Mesenchymal stem cell (in vitro differentiated cells and primary cell): ENCODE measurements at regions not wholly inside any gene's neighbourhood (a gene's known extent, or its start where the extent isn't known, plus 50 kb on each side); places are given as distances from the start of the nearest gene placed in this dataset.

Experiments
- DNase-seq: peaks from one replicate; pipeline ENCODE4 v3.0.0-alpha.2; 2013
- H2AFZ ChIP-seq: one replicate; pipeline ENCODE4 v1.6.1; 2013; ENCODE audit warnings: low read depth, mild to moderate bottlenecking, control low read depth, inconsistent platforms, low read length, moderate library complexity
- H2AK5ac ChIP-seq: 2 replicates; pipeline ENCODE4 v1.6.1; 2013; ENCODE audit warnings: low read length, moderate library complexity, mild to moderate bottlenecking, inconsistent platforms; ENCODE audit not compliant: severe bottlenecking
- H2BK120ac ChIP-seq: one replicate; pipeline ENCODE4 v1.6.1; 2013; ENCODE audit warnings: low read depth, mild to moderate bottlenecking, inconsistent platforms, low read length, moderate library complexity
- H2BK12ac ChIP-seq, 2 experiments: one replicate each; pipeline ENCODE4 v1.6.1; 2013; ENCODE audit warnings: inconsistent platforms in 2 of 2, low read length in 2 of 2, mild to moderate bottlenecking in 2 of 2, moderate library complexity in 2 of 2, control low read depth in 1 of 2
- H2BK15ac ChIP-seq: one replicate; pipeline ENCODE4 v1.6.1; 2013; ENCODE audit warnings: mild to moderate bottlenecking, low read depth, inconsistent platforms; ENCODE audit not compliant: poor library complexity, severe bottlenecking
- H2BK5ac ChIP-seq: 2 replicates; pipeline ENCODE4 v1.6.1; 2013; ENCODE audit warnings: low read depth, mild to moderate bottlenecking, low read length, control low read depth, inconsistent platforms; ENCODE audit not compliant: poor library complexity, severe bottlenecking
- H3K14ac ChIP-seq, 2 experiments: one replicate each; pipeline ENCODE4 v1.6.1; 2013; ENCODE audit warnings: inconsistent platforms in 2 of 2, low read length in 2 of 2, control low read depth in 1 of 2, mild to moderate bottlenecking in 1 of 2, moderate library complexity in 1 of 2
- H3K18ac ChIP-seq, 2 experiments: one replicate each; pipeline ENCODE4 v1.6.1; 2013; ENCODE audit warnings: inconsistent platforms in 2 of 2, low read length in 2 of 2, control low read depth in 1 of 2, low read depth in 1 of 2, mild to moderate bottlenecking in 1 of 2
- H3K23ac ChIP-seq, 2 experiments: one replicate each; pipeline ENCODE4 v1.6.1; 2013; ENCODE audit warnings: inconsistent platforms in 2 of 2, low read length in 2 of 2, mild to moderate bottlenecking in 2 of 2, moderate library complexity in 2 of 2, control low read depth in 1 of 2
- H3K27ac ChIP-seq: 2 replicates; pipeline ENCODE4 v1.5.1; 2013; ENCODE audit warnings: mild to moderate bottlenecking, moderate library complexity, low read length, control low read depth, inconsistent platforms; ENCODE audit not compliant: poor library complexity, severe bottlenecking
- H3K27me3 ChIP-seq, 2 experiments: 2 replicates each; pipeline versions ENCODE4 v1.6.1 to v1.7.0; 2013; ENCODE audit warnings: low read length in 2 of 2, mild to moderate bottlenecking in 2 of 2, moderate library complexity in 2 of 2, control low read depth in 1 of 2, inconsistent platforms in 1 of 2; ENCODE audit not compliant: control insufficient read depth in 1 of 2, insufficient read depth in 1 of 2
- H3K36me3 ChIP-seq, 2 experiments: 2 replicates each; pipeline versions ENCODE4 v1.6.1 to v1.7.0; 2013; ENCODE audit warnings: low read length in 2 of 2, control low read depth in 1 of 2, inconsistent platforms in 1 of 2, low read depth in 1 of 2, mild to moderate bottlenecking in 1 of 2; ENCODE audit not compliant: insufficient read depth in 2 of 2, control insufficient read depth in 1 of 2
- H3K4ac ChIP-seq, 2 experiments: one replicate each; pipeline ENCODE4 v1.6.1; 2013; ENCODE audit warnings: inconsistent platforms in 2 of 2, low read length in 2 of 2, mild to moderate bottlenecking in 2 of 2, moderate library complexity in 2 of 2, control low read depth in 1 of 2, low read depth in 1 of 2
- H3K4me1 ChIP-seq: 2 replicates; pipeline ENCODE4 v1.6.1; 2013; ENCODE audit warnings: low read depth, low read length, control low read depth; ENCODE audit not compliant: control insufficient read depth, insufficient read depth
- H3K4me2 ChIP-seq: 2 replicates; pipeline ENCODE4 v1.6.1; 2013; ENCODE audit warnings: low read length, mild to moderate bottlenecking, inconsistent platforms; ENCODE audit not compliant: poor library complexity, severe bottlenecking
- H3K4me3 ChIP-seq, 2 experiments: 2 replicates each; pipeline versions ENCODE4 v1.5.1 to v1.7.0; 2013; ENCODE audit warnings: low read length in 2 of 2, mild to moderate bottlenecking in 2 of 2, control low read depth in 1 of 2, low read depth in 1 of 2; ENCODE audit not compliant: insufficient read depth in 1 of 2
- H3K79me1 ChIP-seq: replicated peaks from 2 replicates; pipeline ENCODE4 v1.6.1; 2013; ENCODE audit warnings: mild to moderate bottlenecking, control low read depth, low read length, inconsistent platforms; ENCODE audit not compliant: poor library complexity, severe bottlenecking
- H3K9ac ChIP-seq: 2 replicates; pipeline ENCODE4 v1.7.0; 2013; ENCODE audit warnings: mild to moderate bottlenecking, low read length, moderate library complexity
- H3K9me3 ChIP-seq: 2 replicates; pipeline ENCODE4 v1.7.0; 2013; ENCODE audit warnings: mild to moderate bottlenecking, low read length; ENCODE audit not compliant: control insufficient read depth
- H4K8ac ChIP-seq: one replicate; pipeline ENCODE4 v1.6.1; 2013; ENCODE audit warnings: inconsistent platforms, mild to moderate bottlenecking, low read length, moderate library complexity
- H4K91ac ChIP-seq: one replicate; pipeline ENCODE4 v1.6.1; 2013; ENCODE audit warnings: mild to moderate bottlenecking, low read length, inconsistent platforms
- WGBS: methylation state at CpG from one replicate; pipeline ENCODE4 v1.1.7; 2013; ENCODE audit warnings: mixed read lengths; 5-methylcytosine and 5-hydroxymethylcytosine counted together

DNA sequence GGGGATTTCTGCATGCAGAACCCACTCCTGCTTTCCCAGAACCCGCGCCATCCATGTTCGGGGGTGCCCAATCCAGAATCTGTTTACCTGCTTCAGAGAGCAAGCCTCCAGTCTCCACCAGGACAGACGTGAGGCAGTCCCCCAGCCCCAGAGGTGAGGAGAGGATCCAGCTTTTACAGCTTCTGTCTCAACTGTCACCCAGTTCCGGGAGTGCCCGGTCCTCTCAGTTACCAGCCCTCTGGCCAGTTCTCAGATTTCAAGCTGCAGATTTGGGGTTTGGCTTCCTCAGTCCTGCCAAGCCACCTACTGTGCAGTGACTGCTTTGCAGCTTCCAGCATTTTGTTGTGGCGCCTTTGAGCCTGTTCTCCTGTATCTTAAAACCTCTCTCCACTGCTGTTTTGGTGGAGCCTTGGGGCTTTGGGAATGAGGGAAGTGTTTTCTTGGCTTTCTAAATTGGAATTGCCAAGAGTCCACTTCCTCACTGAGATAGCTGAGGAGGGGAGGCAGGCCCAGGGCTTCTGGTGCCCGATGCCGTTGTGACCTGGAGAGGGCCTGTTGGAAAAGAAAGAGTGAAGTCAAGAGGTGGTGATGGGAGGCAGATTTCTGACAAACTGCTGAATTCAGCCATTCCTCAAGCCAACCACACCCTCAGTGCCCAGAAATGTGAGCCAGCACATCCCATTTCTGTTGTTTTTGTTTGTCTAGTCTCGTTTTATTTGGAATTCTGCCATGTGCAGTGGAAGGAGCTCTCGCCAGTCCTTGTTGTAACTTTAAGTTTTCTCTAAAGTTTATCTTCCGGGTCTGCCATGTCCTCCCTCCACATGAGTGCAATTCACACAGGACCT is 513.4 kb downstream of the TBC1D22A start:
- peaks cover 3% of the 10 kb centered on the region for H3K9me3 ChIP-seq
- no peak for DNase-seq
- H2AK5ac ChIP-seq, result no peak overlapping the region
- no peak overlapping the region for H3K23ac ChIP-seq
- no peak overlapping the region for H2BK15ac ChIP-seq
- no peak overlapping the region for H3K4me3 ChIP-seq
- no peak overlapping the region for H3K18ac ChIP-seq
- H3K4me2 ChIP-seq, result no peak overlapping the region
- no peaks in the 10 kb centered on the region for H3K36me3 ChIP-seq
- no peak overlapping the region for H3K27ac ChIP-seq
- H4K8ac ChIP-seq, result no peak overlapping the region
- H2AFZ ChIP-seq, result no peak overlapping the region
- H3K27me3 ChIP-seq, result peaks cover 0 to 68% of the 10 kb centered on the region in 2 experiments
- no peak overlapping the region for H3K14ac ChIP-seq
- no peaks in the 10 kb centered on the region for H3K4me1 ChIP-seq
- H2BK5ac ChIP-seq, result no peak overlapping the region
- no peak overlapping the region for H2BK120ac ChIP-seq
- no peaks in the 10 kb centered on the region for H3K79me1 ChIP-seq
- WGBS, result 75% methylated on average over 12 of the region's 12 CpGs
- H3K4ac ChIP-seq, result no peak overlapping the region
- no peak overlapping the region for H2BK12ac ChIP-seq
- no peak overlapping the region for H4K91ac ChIP-seq
- H3K9ac ChIP-seq, result no peak overlapping the region

DNA sequence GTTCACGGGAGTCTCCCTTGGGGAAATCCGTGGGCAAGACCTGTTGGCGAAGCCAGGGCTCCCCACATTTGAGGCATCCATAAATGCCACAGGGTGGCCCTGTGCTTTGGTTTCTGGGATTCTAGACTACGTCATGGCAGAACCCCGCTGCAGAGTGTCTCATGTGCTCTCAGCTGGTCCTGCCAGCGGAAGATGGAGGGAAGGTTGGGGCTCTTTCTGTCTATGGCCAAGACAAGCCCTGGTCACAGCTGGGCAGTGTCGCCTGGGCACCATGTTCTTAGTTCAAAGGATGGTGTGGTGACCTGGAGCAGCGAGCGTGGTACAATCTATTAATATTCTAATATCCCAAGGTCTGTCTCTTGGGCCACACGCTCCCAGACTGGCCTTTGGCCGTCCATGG is 511.7 kb downstream of the TBC1D22A start:
- H3K79me1 ChIP-seq, result no peaks in the 10 kb centered on the region
- no peak overlapping the region for H3K4ac ChIP-seq
- no peak overlapping the region for H3K14ac ChIP-seq
- no peak overlapping the region for H2AK5ac ChIP-seq
- H2BK120ac ChIP-seq, result no peak overlapping the region
- H3K23ac ChIP-seq, result no peak overlapping the region
- no peak overlapping the region for H3K4me2 ChIP-seq
- no peak overlapping the region for H3K4me3 ChIP-seq
- H3K36me3 ChIP-seq, result no peaks in the 10 kb centered on the region
- no peak overlapping the region for H3K27ac ChIP-seq
- peaks cover 0 to 68% of the 10 kb centered on the region in 2 experiments for H3K27me3 ChIP-seq
- peaks cover 6% of the 10 kb centered on the region for H3K9me3 ChIP-seq
- no peak overlapping the region for H2BK5ac ChIP-seq
- H4K91ac ChIP-seq, result no peak overlapping the region
- no peak overlapping the region for H2AFZ ChIP-seq
- H3K4me1 ChIP-seq, result no peaks in the 10 kb centered on the region
- no peak overlapping the region for H4K8ac ChIP-seq
- WGBS, result 73% methylated on average over 11 of the region's 11 CpGs
- no peak for DNase-seq
- H3K18ac ChIP-seq, result no peak overlapping the region
- no peak overlapping the region for H3K9ac ChIP-seq
- H2BK12ac ChIP-seq, result no peak overlapping the region
- H2BK15ac ChIP-seq, result no peak overlapping the region

DNA sequence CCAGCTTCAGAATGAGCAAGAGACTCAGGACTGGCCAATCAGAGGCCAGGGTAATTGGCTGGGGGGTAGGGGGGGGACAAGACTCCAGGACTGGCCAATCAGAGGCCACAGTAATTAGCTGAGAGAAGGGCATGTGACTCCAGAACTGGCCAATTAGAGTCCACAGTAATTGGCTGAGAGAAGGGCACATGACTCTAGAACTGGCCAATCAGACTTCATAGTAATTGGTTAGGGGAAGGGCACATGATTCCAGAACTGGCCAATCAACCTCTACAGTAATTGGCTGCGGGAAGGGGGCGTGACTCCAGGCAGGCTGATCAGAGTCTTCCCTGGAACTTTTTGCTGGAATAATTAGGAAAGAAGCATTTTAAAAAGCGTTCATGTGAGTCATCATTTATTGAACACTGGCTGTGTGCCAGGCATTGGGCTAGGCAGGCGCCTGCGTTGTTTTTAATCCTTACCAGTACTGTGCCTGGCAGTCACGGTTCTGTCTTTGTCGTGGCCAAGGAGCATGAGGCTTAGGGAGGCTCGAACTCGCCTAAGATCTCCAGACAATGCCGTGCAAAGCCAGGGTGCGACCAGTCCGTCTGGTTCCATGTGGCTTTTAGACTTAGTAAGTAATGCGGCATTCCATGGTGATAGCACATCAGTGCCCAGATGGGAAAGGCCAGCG is 508.1 kb downstream of the TBC1D22A start:
- Histone ChIP-seq H2BK5ac (no peak overlapping the region), H2BK120ac (no peak overlapping the region), H2BK12ac (no peak overlapping the region), H3K27ac (no peak overlapping the region), H2AFZ (no peak overlapping the region), H3K9ac (no peak overlapping the region), H2AK5ac (no peak overlapping the region), H3K14ac (no peak overlapping the region), H3K4me1 (no peaks in the 10 kb centered on the region), H3K36me3 (no peaks in the 10 kb centered on the region), H3K79me1 (no peaks in the 10 kb centered on the region), H4K8ac (no peak overlapping the region), H3K23ac (no peak overlapping the region), H2BK15ac (no peak overlapping the region), H3K18ac (no peak overlapping the region), H3K4me2 (no peak overlapping the region), H3K9me3 (peaks cover 10% of the 10 kb centered on the region), H3K4ac (no peak overlapping the region), H3K27me3 (peaks cover 0 to 48% of the 10 kb centered on the region in 2 experiments), H4K91ac (no peak overlapping the region), H3K4me3 (no peak overlapping the region)
- WGBS, result 75% methylated on average over 14 of the region's 14 CpGs
- no peak for DNase-seq

DNA sequence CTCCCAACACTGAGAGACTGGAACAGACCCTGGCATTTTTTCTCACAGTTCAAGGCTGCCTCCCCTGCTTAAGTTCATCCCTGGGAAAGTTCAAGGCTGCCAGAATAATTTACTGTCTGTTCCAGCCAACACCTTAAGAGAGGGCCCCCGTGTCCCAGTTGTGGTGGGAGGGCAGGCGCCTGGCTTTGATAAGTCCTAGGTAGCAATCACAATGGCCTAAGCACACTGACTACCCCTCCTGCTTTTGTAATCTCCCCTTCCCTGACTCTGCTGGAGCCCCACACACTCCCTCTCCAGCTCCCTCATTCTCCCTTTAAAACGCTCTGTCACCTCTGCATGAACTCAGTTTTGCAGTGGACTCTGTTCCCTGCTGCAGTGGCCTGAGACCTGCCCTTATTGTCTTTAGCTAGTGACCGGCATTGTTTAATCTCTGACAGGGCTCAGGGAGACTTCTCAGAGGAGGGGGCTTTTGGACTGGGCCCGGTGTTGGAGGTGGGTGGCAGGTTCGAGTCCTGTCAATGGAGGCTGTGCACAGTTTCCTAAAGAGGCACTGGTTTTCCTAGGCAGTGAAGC is 507.2 kb downstream of the TBC1D22A start:
- Histone ChIP-seq H3K4me1 (no peaks in the 10 kb centered on the region), H3K14ac (no peak overlapping the region), H4K8ac (no peak overlapping the region), H3K27me3 (peaks cover 0 to 42% of the 10 kb centered on the region in 2 experiments), H3K18ac (no peak overlapping the region), H3K9ac (no peak overlapping the region), H2BK120ac (no peak overlapping the region), H3K4me2 (no peak overlapping the region), H2AFZ (no peak overlapping the region), H3K36me3 (no peaks in the 10 kb centered on the region), H3K4me3 (no peak overlapping the region), H3K9me3 (peaks cover 10% of the 10 kb centered on the region), H4K91ac (no peak overlapping the region), H3K79me1 (no peaks in the 10 kb centered on the region), H2BK5ac (no peak overlapping the region), H3K4ac (no peak overlapping the region), H3K23ac (no peak overlapping the region), H2BK12ac (no peak overlapping the region), H3K27ac (no peak overlapping the region), H2BK15ac (no peak overlapping the region), H2AK5ac (no peak overlapping the region)
- WGBS, result 65% methylated on average over 6 of the region's 6 CpGs
- no peak for DNase-seq
